GM23338 (cell line): ENCODE measurements at regions not wholly inside any gene's neighbourhood (a gene's known extent, or its start where the extent isn't known, plus 50 kb on each side); places are given as distances from the start of the nearest gene placed in this dataset.

Experiments
- ATAC-seq: fragments of 200-7000 bp; cut with Tn5 transposase; 3 replicates; pipeline ENCODE4 v1.9.1; 2020
- DNase-seq: peaks from one replicate; pipeline ENCODE4 v3.0.0-alpha.2; 2015; ENCODE audit warnings: low spot score
- H2AFZ ChIP-seq: fragments of 200-600 bp; sonication (generic); 2 replicates; pipeline ENCODE4 v1.8.0; 2016; ENCODE audit warnings: antibody characterized with exemption, mild to moderate bottlenecking, moderate library complexity
- H3F3A ChIP-seq: fragments of 200-600 bp; sonication (generic); replicated peaks from 2 replicates; pipeline ENCODE4 v1.8.0; 2017; ENCODE audit warnings: antibody characterized with exemption, mixed run types, low read depth
- H3K27ac ChIP-seq: fragments of 200-600 bp; sonication (generic); 2 replicates; pipeline ENCODE4 v1.6.1; 2016; ENCODE audit warnings: low read depth
- H3K27me3 ChIP-seq: fragments of 200-600 bp; sonication (generic); 2 replicates; pipeline ENCODE4 v1.8.0; 2016; ENCODE audit warnings: mild to moderate bottlenecking, mixed run types, moderate library complexity; ENCODE audit not compliant: insufficient read depth
- H3K36me3 ChIP-seq: fragments of 200-600 bp; sonication (generic); 2 replicates; pipeline ENCODE4 v1.8.0; 2016; ENCODE audit warnings: mild to moderate bottlenecking; ENCODE audit not compliant: insufficient read depth
- H3K4me1 ChIP-seq: fragments of 200-600 bp; sonication (generic); 2 replicates; pipeline ENCODE4 v1.8.0; 2016; ENCODE audit warnings: mild to moderate bottlenecking, moderate library complexity; ENCODE audit not compliant: insufficient read depth
- H3K4me2 ChIP-seq: fragments of 200-600 bp; sonication (generic); 2 replicates; pipeline ENCODE4 v1.7.1; 2017; ENCODE audit warnings: mixed run types
- H3K4me3 ChIP-seq: fragments of 200-600 bp; sonication (generic); 2 replicates; pipeline ENCODE4 v1.6.1; 2016; ENCODE audit warnings: mixed run types
- H3K79me2 ChIP-seq: fragments of 200-600 bp; sonication (generic); replicated peaks from 2 replicates; pipeline ENCODE4 v1.8.0; 2017; ENCODE audit warnings: mild to moderate bottlenecking; ENCODE audit not compliant: insufficient read depth
- H3K9me2 ChIP-seq: fragments of 200-600 bp; sonication (generic); 2 replicates; pipeline ENCODE4 v1.8.0; 2017; ENCODE audit not compliant: insufficient read depth
- H4K20me1 ChIP-seq: fragments of 200-600 bp; sonication (generic); replicated peaks from 2 replicates; pipeline ENCODE4 v1.8.0; 2017; ENCODE audit warnings: mild to moderate bottlenecking; ENCODE audit not compliant: insufficient read depth
- H3K27ac Mint-ChIP-seq: 2 replicates; pipeline ENCODE4 v1.8.0; 2020; ENCODE audit warnings: inconsistent platforms, mild to moderate bottlenecking, moderate library complexity, mixed read lengths
- H3K27me3 Mint-ChIP-seq: 3 replicates; pipeline ENCODE4 v1.8.0; 2022; ENCODE audit warnings: low read depth, mild to moderate bottlenecking, moderate library complexity, mixed read lengths, inconsistent platforms; ENCODE audit not compliant: insufficient read depth, poor library complexity
- H3K36me3 Mint-ChIP-seq: 3 replicates; pipeline ENCODE4 v1.8.0; 2021; ENCODE audit warnings: low read depth, mild to moderate bottlenecking, inconsistent platforms, moderate library complexity, mixed read lengths
- H3K4me1 Mint-ChIP-seq: 3 replicates; pipeline ENCODE4 v1.8.0; 2020; ENCODE audit warnings: mild to moderate bottlenecking, inconsistent platforms, mixed read lengths
- H3K4me3 Mint-ChIP-seq: 3 replicates; pipeline ENCODE4 v1.8.0; 2021; ENCODE audit warnings: moderate library complexity, mild to moderate bottlenecking, inconsistent platforms, mixed read lengths
- H3K9me3 Mint-ChIP-seq: 3 replicates; pipeline ENCODE4 v1.8.0; 2020; ENCODE audit warnings: moderate library complexity, mild to moderate bottlenecking, inconsistent platforms, mixed read lengths
- CREB1 ChIP-seq: fragments of 250-450 bp; sonication (Bioruptor Pico); IDR thresholded peaks from 2 replicates; pipeline ENCODE4 v1.5.0; 2020; ENCODE audit warnings: low read depth, mild to moderate bottlenecking, moderate library complexity
- CTCF ChIP-seq, 2 experiments: fragments of 200-600 bp in 1 of 2; sonication (generic) in 1 of 2; conservative IDR thresholded peaks; 2 replicates each; pipeline versions ENCODE4 v1.5.1 to v1.6.1; 2016 to 2017; ENCODE audit warnings: antibody characterized with exemption in 2 of 2, low read depth in 2 of 2, mild to moderate bottlenecking in 2 of 2, moderate library complexity in 1 of 2
- ETS1 ChIP-seq: IDR thresholded peaks from 2 replicates; pipeline ENCODE4 v1.6.1; 2016; ENCODE audit warnings: antibody characterized with exemption
- EZH2 ChIP-seq: fragments of 200-600 bp; sonication (generic); IDR thresholded peaks from one replicate; pipeline ENCODE4 v1.8.0; 2017; ENCODE audit warnings: antibody characterized with exemption, mild to moderate bottlenecking, low read depth; ENCODE audit not compliant: unreplicated experiment
- EZH2phosphoT487 ChIP-seq: fragments of 200-600 bp; sonication (generic); IDR thresholded peaks from one replicate; pipeline ENCODE4 v1.8.1; 2018; ENCODE audit warnings: antibody characterized with exemption; ENCODE audit not compliant: unreplicated experiment
- JUNB ChIP-seq: IDR thresholded peaks from one replicate; pipeline ENCODE4 v1.6.1; 2016; ENCODE audit warnings: antibody characterized with exemption; ENCODE audit not compliant: unreplicated experiment
- NANOG ChIP-seq: IDR thresholded peaks from 2 replicates; pipeline ENCODE4 v1.6.1; 2016; ENCODE audit warnings: antibody characterized with exemption, borderline replicate concordance
- POLR2AphosphoS5 ChIP-seq: IDR thresholded peaks from 2 replicates; pipeline ENCODE4 v1.6.1; 2016; ENCODE audit warnings: antibody characterized with exemption, low read depth
- REST ChIP-seq: IDR thresholded peaks from one replicate; pipeline ENCODE4 v1.6.1; 2018; ENCODE audit warnings: antibody characterized with exemption; ENCODE audit not compliant: unreplicated experiment
- STAT1 ChIP-seq: IDR thresholded peaks from one replicate; pipeline ENCODE4 v1.6.1; 2016; ENCODE audit warnings: antibody characterized with exemption; ENCODE audit not compliant: unreplicated experiment
- ZNF114 ChIP-seq: fragments of 250-450 bp; sonication (Bioruptor Pico); IDR thresholded peaks from 2 replicates; pipeline ENCODE4 v1.5.0; 2020; ENCODE audit warnings: mild to moderate bottlenecking, moderate library complexity
- ZNF331 ChIP-seq: fragments of 250-450 bp; sonication (Bioruptor Pico); IDR thresholded peaks from 2 replicates; pipeline ENCODE4 v1.5.0; 2020; ENCODE audit warnings: low read depth, mild to moderate bottlenecking, moderate library complexity
- ZNF462 ChIP-seq: fragments of 250-450 bp; sonication (Bioruptor Pico); IDR thresholded peaks from 2 replicates; pipeline ENCODE4 v1.5.0; 2020; ENCODE audit warnings: mild to moderate bottlenecking, moderate library complexity

GRCh38 chr2:162914161-162914560 lies 75.6 kb upstream of the KCNH7 start:
- H3K9me3 Mint-ChIP-seq = peaks cover 2% of the 10 kb centered on the region; the same call in 1 of the 3 replicates
- no peaks in the 10 kb centered on the region for H3K27me3 ChIP-seq
- no peaks in the 10 kb centered on the region for H3K4me1 ChIP-seq
- no peak overlapping the region for H2AFZ ChIP-seq
- H3K27ac ChIP-seq = no peak overlapping the region
- peaks cover 16% of the 10 kb centered on the region; the same call in 1 of the 2 replicates for H3K9me2 ChIP-seq
- H3K27me3 Mint-ChIP-seq = peaks cover 1% of the 10 kb centered on the region
- H3F3A ChIP-seq = no peaks in the 10 kb centered on the region
- ATAC-seq (no peak), DNase-seq (no peak)
- no peaks in the 10 kb centered on the region for H4K20me1 ChIP-seq
- H3K4me3 ChIP-seq = no peak overlapping the region
- no peaks in the 10 kb centered on the region; the same call in 2 of the 3 replicates for H3K36me3 Mint-ChIP-seq
- no peak overlapping the region for H3K4me3 Mint-ChIP-seq
- H3K4me1 Mint-ChIP-seq = no peaks in the 10 kb centered on the region
- H3K36me3 ChIP-seq = no peaks in the 10 kb centered on the region
- TF ChIP-seq CTCF (conservative IDR thresholded peaks at IDR 0.05; ENCODE audit: low read depth in 2 of 2) = no peak
- TF ChIP-seq REST = no peak
- TF ChIP-seq ZNF331 = no peak
- TF ChIP-seq STAT1 = no peak
- TF ChIP-seq ZNF462 (CRISPR knock-in tag) = no peak
- TF ChIP-seq NANOG = no peak
- no peak for TF ChIP-seq ZNF114 (CRISPR knock-in tag)
- TF ChIP-seq EZH2 = no peak
- TF ChIP-seq POLR2AphosphoS5 = no peak
- no peak for TF ChIP-seq ETS1
- TF ChIP-seq CREB1 (CRISPR knock-in tag) = no peak
- no peak for TF ChIP-seq EZH2phosphoT487
- TF ChIP-seq JUNB = no peak
- no peak overlapping the region for H3K27ac Mint-ChIP-seq
- no peaks in the 10 kb centered on the region for H3K79me2 ChIP-seq
- no peak overlapping the region for H3K4me2 ChIP-seq
